DND-41 (cell line): ENCODE measurements at regions not wholly inside any gene's neighbourhood (a gene's known extent, or its start where the extent isn't known, plus 50 kb on each side); places are given as distances from the start of the nearest gene placed in this dataset.

Experiments used
- EZH2 ChIP-seq: IDR thresholded peaks from 3 replicates; pipeline ENCODE4 v1.6.1; 2012; ENCODE audit warnings: borderline replicate concordance, low read depth, mild to moderate bottlenecking, moderate library complexity, low read length, inconsistent platforms; ENCODE audit not compliant: severe bottlenecking
- TF ChIP-seq, protein P1 (sequence below): IDR thresholded peaks from 2 replicates; pipeline ENCODE4 v1.5.1; 2012; ENCODE audit warnings: borderline replicate concordance, low read length, moderate library complexity, mild to moderate bottlenecking; ENCODE audit not compliant: poor library complexity, severe bottlenecking; ENCODE audit errors: extremely low read depth

DNA sequence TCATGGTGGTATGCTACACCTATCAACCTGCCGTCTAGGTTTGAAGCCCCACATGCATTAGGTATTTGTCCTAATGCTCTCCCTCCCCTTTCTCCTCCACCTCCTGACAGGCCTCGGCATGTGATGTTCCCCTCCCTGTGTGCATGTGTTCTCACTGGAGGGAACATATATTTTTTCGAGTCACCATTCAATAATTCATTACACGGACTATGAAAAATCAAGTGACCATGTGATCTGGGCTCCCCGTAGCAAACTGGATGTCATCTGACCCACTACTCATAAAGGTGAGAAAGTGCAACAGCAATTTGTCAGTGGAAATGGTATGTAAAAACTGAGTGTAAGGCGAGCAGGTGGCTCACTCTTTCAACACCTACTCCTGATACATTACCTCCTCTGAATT lies 224.3 kb upstream of the RASGRP1 start:
- TF ChIP-seq, protein P1, sequence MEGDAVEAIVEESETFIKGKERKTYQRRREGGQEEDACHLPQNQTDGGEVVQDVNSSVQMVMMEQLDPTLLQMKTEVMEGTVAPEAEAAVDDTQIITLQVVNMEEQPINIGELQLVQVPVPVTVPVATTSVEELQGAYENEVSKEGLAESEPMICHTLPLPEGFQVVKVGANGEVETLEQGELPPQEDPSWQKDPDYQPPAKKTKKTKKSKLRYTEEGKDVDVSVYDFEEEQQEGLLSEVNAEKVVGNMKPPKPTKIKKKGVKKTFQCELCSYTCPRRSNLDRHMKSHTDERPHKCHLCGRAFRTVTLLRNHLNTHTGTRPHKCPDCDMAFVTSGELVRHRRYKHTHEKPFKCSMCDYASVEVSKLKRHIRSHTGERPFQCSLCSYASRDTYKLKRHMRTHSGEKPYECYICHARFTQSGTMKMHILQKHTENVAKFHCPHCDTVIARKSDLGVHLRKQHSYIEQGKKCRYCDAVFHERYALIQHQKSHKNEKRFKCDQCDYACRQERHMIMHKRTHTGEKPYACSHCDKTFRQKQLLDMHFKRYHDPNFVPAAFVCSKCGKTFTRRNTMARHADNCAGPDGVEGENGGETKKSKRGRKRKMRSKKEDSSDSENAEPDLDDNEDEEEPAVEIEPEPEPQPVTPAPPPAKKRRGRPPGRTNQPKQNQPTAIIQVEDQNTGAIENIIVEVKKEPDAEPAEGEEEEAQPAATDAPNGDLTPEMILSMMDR = no peak
- TF ChIP-seq EZH2 = no peak
